Colon (tissue), 2 donors: ENCODE measurements at regions not wholly inside any gene's neighbourhood (a gene's known extent, or its start where the extent isn't known, plus 50 kb on each side); places are given as distances from the start of the nearest gene placed in this dataset.
"Not testable (repeated sequence)": the region's sequence is repeated elsewhere in the genome, so short reads cannot be mapped to it uniquely, and the experiment has no call there.

ENCODE experiments used
- FAIRE-seq: peaks from 2 replicates; lab custom pipeline; 2012; peaks lifted over from hg19 to GRCh38; lab: Jason Lieb, UNC
- donor health status: control.
- donor health status: control.

- FAIRE-seq: no peak
Observed at GRCh38 chr10:3342771-3343170, 170.2 kb upstream of the PITRM1 start.

GRCh38 chr10:3340127-3340730, 167.6 kb upstream of the PITRM1 start:
- FAIRE-seq: no peak

- FAIRE-seq: no peak
Observed at GRCh38 chr10:3339531-3339950, 167.0 kb upstream of the PITRM1 start.

- no peak for FAIRE-seq
Observed at GRCh38 chr10:3339121-3339520, 166.5 kb upstream of the PITRM1 start.

GRCh38 chr10:3337741-3338140, 165.2 kb upstream of the PITRM1 start:
- FAIRE-seq: no peak

- FAIRE-seq: no peak
Observed at GRCh38 chr10:3336673-3337293, 164.2 kb upstream of the PITRM1 start.

- no peak for FAIRE-seq
Observed at GRCh38 chr10:3333426-3333825, 160.8 kb upstream of the PITRM1 start.

- no peak for FAIRE-seq
Observed at GRCh38 chr10:3331690-3332230, 159.2 kb upstream of the PITRM1 start.

GRCh38 chr10:3331187-3331586, 158.6 kb upstream of the PITRM1 start:
- no peak for FAIRE-seq

- FAIRE-seq: no peak
Observed at GRCh38 chr10:3330663-3331062, 158.1 kb upstream of the PITRM1 start.

- FAIRE-seq: no peak
Observed at GRCh38 chr10:3325954-3326750, 153.6 kb upstream of the PITRM1 start.

- FAIRE-seq: no peak
Observed at GRCh38 chr10:3324612-3325038, 152.0 kb upstream of the PITRM1 start.

GRCh38 chr10:3323865-3324498, 151.4 kb upstream of the PITRM1 start:
- no peak for FAIRE-seq

GRCh38 chr10:3321123-3321522, 148.5 kb upstream of the PITRM1 start:
- no peak for FAIRE-seq

- FAIRE-seq: no peak
Observed at GRCh38 chr10:3319811-3320226, 147.2 kb upstream of the PITRM1 start.

GRCh38 chr10:3318480-3318807, 145.9 kb upstream of the PITRM1 start:
- not testable (repeated sequence) for FAIRE-seq

- not testable (repeated sequence) for FAIRE-seq
Observed at GRCh38 chr10:3317553-3318479, 145.2 kb upstream of the PITRM1 start.

GRCh38 chr10:3314445-3315085, 142.0 kb upstream of the PITRM1 start:
- not testable (repeated sequence) for FAIRE-seq

- FAIRE-seq: not testable (repeated sequence)
Observed at GRCh38 chr10:3313784-3314444, 141.3 kb upstream of the PITRM1 start.

- no peak for FAIRE-seq
Observed at GRCh38 chr10:3312403-3312940, 139.9 kb upstream of the PITRM1 start.
